Posterior vena cava (tissue), 2 donors: ENCODE measurements at regions not wholly inside any gene's neighbourhood (a gene's known extent, or its start where the extent isn't known, plus 50 kb on each side); places are given as distances from the start of the nearest gene placed in this dataset.
"Not testable (repeated sequence)": the region's sequence is repeated elsewhere in the genome, so short reads cannot be mapped to it uniquely, and the experiment has no call there.

Experiments
- DNase-seq: peaks from one replicate; pipeline ENCODE4 v3.0.0-alpha.2; 2020; ENCODE audit warnings: low spot score
- intact Hi-C, 2 donors: fragments of 100-400 bp; cut with DNase I; formaldehyde crosslinking; loops; one replicate each; pipeline versions ENCODE4 v1.14.1 to v1.14.2; 2022 to 2023
- donor health status: DM: yes; HTN: yes; CAD: no.
- donor health status: DM: yes; HTN: yes; CAD: no.

- no peak for DNase-seq
- intact Hi-C loops = no loop called here
Observed at GRCh38 chr2:230593765-230594164, 118.9 kb upstream of the CAB39 start.

- DNase-seq = no peak
- intact Hi-C loops = no loop called here
Observed at GRCh38 chr2:230594286-230594840, 118.3 kb upstream of the CAB39 start.

DNA sequence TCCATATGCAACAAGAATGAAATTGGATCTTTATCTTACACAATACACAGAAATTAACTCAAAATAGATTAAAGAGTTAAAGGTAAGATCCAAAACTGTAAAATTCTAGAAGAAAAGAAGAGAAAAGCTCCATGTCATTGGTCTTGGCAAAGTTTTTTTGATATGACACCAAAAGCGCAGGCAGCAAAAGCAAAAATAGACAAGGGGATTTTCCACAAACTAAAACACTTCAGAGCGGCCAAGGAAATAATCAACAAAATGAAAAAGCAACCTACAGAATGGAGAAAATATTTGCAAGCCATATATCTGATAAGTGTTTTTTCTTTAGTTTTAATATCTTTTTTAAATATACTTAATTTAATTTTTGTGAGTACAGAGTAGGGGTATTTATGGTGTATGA lies 112.8 kb upstream of the CAB39 start:
- intact Hi-C loops = no loop called here
- no peak for DNase-seq

- intact Hi-C loops = no loop called here
- DNase-seq = no peak
Observed at GRCh38 chr2:230600285-230600684, 112.4 kb upstream of the CAB39 start.

- DNase-seq = no peak
- intact Hi-C loops = no loop called here
Observed at GRCh38 chr2:230600881-230601280, 111.8 kb upstream of the CAB39 start.

GRCh38 chr2:230601510-230601909 lies 111.1 kb upstream of the CAB39 start:
- intact Hi-C loops = no loop called here
- DNase-seq = no peak

DNA sequence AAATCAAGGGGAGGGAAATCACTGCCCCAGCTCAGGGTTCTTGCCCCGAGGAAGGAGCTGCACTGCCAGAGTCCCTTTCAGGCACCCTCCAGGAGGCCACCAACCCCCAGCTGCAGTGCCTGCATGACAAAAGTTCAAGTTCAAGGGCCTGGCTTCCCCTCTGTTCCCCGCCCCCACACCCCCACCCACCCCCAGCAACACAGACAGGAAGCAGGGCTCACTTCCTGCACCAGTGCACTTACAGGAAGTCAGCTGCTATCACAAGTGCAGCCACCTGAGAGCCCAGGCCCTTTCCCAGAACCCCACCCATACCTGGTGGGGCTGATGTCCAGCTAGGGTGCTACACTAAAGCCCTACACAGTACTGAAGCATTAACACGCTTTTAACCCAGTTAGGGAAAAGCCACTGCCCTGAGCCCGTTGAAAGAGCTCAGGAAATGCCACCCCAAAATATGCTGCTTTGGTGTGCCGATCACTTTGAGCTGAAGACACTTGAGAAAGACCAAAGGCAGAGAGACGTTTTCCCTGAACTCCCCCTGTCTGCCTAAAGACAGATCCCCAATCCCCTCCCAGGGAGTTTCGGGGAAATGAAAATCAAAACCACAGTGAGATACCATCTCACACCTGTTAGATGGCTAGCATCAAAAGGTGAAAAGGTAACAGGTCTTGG lies 109.9 kb upstream of the CAB39 start:
- intact Hi-C loops = no loop called here
- DNase-seq = no peak

DNA sequence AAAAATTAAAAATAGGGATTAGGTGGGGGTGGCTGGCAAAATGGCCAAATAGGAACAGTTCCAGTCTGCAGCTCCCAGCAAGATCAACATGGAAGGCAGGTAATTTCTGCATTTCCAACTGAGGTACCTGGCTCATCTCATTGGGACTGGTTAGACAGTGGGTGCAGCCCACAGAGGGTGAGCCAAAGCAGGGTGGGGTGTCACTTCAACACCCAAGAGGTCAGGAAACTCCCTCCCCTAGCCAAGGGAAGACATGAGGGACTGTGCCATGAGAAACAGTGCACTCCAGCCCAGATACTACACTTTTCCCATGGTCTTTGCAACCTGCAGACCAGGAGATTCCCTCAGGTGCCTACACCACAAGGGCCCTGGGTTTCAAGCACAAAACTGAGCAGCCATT lies 109.3 kb upstream of the CAB39 start:
- DNase-seq, intact Hi-C loops: not testable (repeated sequence)

GRCh38 chr2:230604158-230604557 lies 108.5 kb upstream of the CAB39 start:
- DNase-seq, intact Hi-C loops: not testable (repeated sequence)

DNA sequence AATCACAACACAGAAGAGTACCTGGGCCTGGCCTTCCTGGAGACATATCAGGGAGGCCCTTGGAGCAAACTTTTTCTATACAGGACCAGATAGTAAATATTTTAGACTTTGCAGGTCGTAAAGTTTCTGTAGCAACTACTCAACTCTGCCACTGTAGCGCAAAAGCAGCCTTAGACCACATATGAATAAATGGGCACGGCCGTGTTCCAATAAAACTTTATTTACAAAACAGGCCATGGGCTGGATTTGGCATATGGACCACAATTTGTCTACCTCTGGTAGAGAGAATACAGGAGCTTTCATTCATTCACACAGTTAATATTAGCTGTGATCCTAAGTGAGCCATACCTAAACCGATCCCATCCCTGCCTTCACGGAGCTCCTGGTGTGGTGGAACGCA lies 98.6 kb upstream of the CAB39 start:
- DNase-seq = no peak

DNA sequence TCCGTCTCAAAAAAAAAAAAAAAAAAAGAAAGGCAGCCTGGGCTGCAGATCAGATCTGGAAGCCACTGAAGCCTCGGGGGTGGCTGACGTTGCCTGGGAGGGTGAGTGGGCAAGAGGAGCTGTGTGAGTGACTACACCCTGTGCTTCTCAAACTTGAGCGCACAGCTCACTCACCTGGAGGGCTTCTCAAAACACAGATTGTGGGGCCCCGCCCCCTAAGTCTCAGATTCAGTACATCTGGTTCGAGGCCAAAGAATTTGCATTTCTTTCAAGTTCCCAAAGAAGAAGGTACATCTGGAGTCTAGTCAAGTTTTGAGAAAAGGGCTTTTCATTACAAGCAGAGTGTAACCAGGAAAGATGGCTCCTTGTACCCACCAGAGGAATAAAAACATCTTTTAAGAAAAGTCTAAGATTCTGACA lies 97.7 kb upstream of the CAB39 start:
- intact Hi-C loops = loop anchor here in 1 of 2 donors (10.0 kb wide), 1 partner anchor 430 kb away; no protein-coding TSS in a partner anchor
- DNase-seq = no peak

More for the DNA sequence above, 98.6 kb upstream of the CAB39 start:
- intact Hi-C loops = loop anchor here in 1 of 2 donors (10.0 kb wide), 1 partner anchor 429 kb away; no protein-coding TSS in a partner anchor

- DNase-seq = not testable (repeated sequence)
Observed at GRCh38 chr2:230617256-230617706, 95.4 kb upstream of the CAB39 start.

GRCh38 chr2:230619491-230619890 lies 93.2 kb upstream of the CAB39 start:
- intact Hi-C loops = loop anchor here in 1 of 2 donors (10.0 kb wide), 1 partner anchor 435 kb away; no protein-coding TSS in a partner anchor
- no peak for DNase-seq

More at GRCh38 chr2:230617256-230617706, 95.4 kb upstream of the CAB39 start:
- intact Hi-C loops = loop anchor here in 1 of 2 donors (10.0 kb wide), 1 partner anchor 432 kb away; no protein-coding TSS in a partner anchor

DNA sequence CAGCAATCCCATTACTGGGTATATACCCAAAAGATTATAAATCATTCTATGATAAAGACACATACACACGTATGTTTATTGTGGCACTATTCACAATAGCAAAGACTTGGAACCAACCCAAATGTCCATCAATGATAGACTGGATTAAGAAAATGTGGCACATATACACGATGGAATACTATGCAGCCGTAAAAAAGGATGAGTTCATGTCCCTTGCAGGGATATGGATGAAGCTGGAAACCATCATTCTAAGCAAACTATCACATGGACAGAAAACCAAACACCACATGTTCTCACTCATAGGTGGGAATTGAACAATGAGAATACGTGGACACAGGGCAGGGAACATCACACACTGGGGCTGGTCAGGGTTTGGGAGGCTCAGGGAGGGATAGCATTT lies 87.4 kb upstream of the CAB39 start:
- intact Hi-C loops, DNase-seq: not testable (repeated sequence)

DNA sequence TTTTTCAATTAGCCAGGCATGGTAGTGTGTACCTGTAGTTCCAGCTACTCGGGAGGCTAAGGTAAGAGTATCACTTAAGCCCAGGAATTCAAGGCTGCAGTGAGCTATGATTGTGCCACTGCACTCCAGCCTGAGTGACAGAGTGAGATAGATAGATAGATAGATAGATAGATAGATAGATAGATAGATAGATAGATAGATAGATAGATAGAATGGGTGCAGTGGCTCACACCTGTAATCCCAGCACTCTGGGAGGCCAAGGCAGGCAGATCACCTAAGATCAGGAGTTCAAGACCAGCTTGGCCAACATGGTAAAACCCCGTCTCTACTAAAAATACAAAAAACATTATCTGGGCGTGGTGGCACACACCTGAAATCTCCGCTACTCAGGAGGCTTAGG lies 85.6 kb upstream of the CAB39 start:
- DNase-seq, intact Hi-C loops: not testable (repeated sequence)

GRCh38 chr2:230627806-230628724 lies 84.6 kb upstream of the CAB39 start:
- intact Hi-C loops = no loop called here
- DNase-seq = no peak

DNA sequence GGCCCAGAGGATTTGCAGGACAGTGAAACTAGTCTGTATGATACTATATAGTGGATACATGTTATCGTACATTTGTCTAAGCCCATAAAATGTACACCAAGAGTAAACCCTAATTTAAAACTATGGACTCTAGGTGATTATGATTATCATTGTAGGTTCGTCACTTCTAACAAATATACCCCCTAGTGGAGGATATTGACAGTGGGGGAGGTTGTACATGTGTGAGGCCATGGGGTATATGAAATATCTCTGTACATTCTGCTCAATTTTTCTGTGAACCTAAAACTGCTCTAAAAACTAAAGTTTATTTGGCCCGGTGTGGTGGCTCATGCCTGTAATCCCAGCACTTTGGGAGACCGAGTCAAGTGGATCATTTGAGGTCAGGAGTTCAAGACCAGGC lies 81.2 kb upstream of the CAB39 start:
- intact Hi-C loops = no loop called here

GRCh38 chr2:230634146-230634545 lies 78.5 kb upstream of the CAB39 start:
- intact Hi-C loops = no loop called here
- no peak for DNase-seq

More for the DNA sequence above, 81.2 kb upstream of the CAB39 start:
- DNase-seq = no peak

DNA sequence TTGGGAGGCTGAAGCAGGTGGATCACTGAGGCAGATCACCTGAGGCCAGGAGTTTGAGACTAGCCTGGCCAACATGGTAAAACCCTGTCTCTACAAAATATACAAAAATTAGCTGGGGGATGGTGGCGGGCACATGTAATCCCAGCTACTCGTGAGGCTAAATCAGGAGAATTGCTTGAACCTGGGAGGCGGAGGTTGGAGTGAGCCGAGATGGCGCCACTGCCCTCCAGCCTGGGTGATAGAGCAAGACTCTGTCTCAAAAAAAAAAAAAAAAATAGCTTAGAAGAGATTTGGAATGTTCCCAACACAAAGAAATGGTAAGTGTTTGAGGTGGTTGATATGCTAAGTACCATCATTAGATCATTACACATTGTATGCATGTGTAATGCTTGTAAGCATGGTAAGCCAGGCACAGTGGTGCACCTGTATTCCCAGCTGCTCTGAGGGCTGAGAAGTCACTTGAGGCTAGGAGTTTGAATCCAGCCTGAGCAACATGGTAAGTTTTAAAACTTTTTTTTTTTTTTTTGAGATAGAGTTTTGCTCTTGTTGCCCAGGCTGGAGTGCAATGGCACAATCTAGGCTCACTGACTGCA lies 77.8 kb upstream of the CAB39 start:
- DNase-seq, intact Hi-C loops: not testable (repeated sequence)
